Left renal cortex interstitium (tissue), 4 donors: ENCODE measurements at regions not wholly inside any gene's neighbourhood (a gene's known extent, or its start where the extent isn't known, plus 50 kb on each side); places are given as distances from the start of the nearest gene placed in this dataset.
"Not testable (repeated sequence)": the region's sequence is repeated elsewhere in the genome, so short reads cannot be mapped to it uniquely, and the experiment has no call there.

Experiments
- DNase-seq, 4 donors: peaks; one replicate each; pipeline ENCODE4 v3.0.0-alpha.2; 2013; ENCODE audit warnings: low read depth in 4 of 4, low spot score in 2 of 4, missing footprints in 1 of 4

DNA sequence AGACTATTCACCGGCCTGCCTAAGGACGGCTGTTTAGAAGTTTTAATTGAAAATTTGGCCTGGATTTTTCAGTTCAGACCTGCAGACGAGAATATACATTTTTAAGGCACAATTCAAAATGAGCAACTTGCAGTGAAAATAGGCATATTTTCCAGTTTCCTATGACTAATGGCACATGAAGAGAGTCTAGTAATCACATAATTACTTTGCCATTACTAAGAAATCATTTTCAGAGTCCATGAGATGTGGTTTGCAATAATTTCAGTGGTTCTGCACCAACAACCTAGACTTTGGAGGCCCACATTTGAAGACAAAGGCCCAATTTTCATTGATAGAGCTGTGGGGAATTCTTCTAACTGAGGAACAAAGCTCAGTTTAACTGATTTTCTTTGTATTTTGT, 205.3 kb downstream of the SOX2 start:
- DNase-seq = no peak

DNA sequence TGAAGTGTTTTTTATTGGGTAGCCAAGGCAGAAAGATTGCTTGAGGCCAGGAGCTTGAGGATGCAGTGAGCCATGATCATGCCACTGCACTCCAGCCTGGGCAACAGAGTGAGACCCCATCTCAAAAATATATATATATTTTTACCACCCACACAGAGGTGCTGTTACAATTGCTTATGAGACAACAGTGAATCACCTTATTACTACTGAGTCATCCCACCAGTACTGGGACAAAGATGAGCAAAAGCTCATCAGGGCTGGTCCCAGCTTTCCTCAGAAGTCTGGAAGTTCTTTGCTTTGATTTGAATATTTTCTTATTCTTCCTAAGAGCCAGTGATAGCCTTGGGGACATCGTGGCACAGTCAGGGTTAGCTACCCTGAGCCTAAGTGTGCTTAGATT, 207.7 kb downstream of the SOX2 start:
- DNase-seq = no peak

DNA sequence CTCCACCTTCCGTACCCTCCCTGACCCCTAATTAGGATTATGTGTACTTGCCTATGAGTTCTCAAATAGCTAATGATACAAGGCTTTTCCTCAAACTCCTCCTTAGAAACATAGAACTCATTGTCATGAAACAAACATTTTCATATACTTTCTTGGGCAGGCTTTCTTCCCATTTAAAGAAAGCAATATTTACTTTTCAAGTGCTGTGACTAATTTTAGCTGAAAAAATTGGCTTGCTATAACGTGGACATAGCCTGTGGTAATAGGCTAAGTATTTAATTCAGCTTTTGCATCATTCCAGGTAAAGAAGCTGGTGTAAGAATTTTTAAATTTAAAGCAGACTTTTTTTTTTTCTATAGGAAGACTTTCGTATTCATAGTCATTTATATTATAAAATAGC, 208.7 kb downstream of the SOX2 start:
- no peak for DNase-seq

DNA sequence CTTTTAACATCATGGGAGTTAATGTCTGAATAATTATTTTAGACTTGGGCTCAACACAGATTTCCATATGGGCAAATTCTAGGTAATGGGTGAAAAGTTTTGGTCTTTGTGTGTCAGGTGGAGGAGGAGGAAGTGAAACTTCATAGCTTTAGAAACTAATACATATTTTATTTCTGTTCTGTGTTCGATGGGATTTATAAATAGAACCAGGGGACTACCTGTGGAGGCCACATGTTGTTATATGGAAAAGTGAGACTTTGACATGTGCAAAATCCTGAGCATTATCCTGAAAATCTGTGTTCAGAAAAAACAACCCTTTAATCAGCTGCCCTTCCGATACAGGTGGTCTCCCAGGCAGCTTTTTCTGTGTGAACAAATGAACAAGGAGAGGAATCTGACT, 209.5 kb downstream of the SOX2 start:
- no peak for DNase-seq

DNA sequence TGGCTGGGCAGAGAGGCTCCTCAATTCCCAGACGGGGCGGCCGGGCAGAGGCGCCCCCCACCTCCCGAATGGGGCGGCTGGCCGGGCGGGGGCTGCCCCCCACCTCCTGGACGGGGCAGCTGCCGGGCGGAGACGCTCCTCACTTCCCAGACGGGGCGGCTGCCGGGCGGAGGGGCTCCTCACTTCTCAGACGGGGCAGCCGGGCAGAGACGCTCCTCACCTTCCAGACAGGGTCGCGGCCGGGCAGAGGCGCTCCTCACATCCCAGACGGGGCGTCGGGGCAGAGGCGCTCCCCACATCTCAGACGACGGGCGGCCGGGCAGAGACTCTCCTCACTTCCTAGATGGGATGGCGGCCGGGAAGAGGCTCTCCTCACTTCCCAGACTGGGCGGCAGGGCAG, 214.1 kb downstream of the SOX2 start:
- DNase-seq = not testable (repeated sequence)

DNA sequence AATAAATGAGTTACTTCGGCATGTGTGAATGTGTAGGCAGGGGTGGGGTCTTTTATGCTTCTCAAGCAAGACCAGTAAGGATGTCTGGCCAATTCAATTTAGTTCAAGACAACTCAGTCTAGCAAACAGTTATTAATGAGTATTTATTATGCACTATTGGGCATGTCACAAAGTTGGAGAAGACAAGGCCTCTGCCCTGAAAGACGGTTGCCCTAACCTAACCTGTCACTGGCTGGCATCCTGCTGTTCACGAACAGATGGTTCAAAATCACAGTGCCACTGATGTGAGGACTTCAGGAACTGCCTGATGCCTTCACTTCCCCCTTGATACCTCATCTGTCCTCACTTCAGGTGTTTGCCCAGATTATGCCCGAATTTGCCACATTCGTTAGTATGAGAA, 217.8 kb downstream of the SOX2 start:
- DNase-seq = no peak

DNA sequence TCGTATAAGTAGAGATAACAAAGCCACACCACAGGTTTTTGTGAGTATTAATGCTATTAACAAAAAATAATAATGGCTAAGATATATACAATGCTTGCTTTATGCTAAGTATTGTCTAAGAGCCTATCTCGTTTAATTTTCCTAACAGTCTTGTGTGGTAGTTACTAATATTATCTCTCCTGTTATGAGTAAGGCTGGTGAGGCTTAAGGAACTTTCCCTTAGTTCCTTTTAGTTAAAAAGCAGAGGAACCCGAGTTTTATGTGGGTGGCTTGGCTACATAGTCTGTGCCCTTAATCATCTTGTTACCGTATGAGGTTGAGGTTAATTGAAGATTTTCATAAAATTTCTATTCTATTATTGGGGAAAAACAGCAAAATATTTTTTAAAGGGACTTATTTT, 218.4 kb downstream of the SOX2 start:
- DNase-seq = no peak

DNA sequence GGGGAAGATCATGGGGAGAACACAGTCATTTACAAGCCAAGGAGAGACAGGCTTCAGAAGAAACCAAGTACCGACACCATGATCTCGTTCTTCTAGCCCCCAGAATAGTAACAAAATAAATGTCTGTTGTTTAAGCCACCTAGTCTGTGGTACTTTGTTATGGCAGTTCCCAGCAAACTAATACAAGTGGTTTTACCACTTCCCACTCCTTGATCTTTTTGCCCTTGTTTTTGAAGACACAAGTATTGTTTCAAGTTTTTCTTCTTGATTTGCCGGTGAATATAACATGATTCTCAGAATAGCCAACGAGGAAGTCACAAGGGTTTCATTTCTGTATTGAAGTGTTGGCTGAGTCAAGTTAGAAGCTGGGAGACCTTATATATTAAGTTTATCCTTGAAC, 220.3 kb downstream of the SOX2 start:
- DNase-seq = no peak

DNA sequence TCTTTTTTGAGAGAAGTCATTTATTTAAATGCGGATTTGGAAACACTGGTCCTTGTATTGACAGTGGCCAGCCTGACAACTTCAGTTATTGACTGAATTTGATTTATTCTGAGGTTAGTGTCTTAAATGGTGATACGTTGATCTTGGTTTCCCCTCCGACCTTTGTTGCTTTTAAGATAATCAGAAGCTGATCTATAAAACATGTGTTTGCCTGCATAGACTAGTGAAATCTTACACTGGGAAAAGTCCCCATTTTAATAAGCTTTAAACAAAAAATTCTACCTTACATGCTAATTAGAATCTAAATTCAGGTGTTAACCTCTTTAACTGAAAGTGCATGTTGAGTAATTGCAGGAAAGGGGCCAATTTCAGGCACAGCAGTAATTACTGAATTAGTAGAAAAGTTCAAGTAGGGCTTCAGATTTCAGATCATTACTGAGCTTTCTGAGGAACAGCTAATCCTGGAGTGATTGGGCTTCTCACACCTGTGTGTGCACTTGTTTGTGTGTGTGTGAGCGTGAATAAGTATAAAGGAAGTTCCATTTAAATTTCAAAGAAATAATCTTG, 221.4 kb downstream of the SOX2 start:
- no peak for DNase-seq

DNA sequence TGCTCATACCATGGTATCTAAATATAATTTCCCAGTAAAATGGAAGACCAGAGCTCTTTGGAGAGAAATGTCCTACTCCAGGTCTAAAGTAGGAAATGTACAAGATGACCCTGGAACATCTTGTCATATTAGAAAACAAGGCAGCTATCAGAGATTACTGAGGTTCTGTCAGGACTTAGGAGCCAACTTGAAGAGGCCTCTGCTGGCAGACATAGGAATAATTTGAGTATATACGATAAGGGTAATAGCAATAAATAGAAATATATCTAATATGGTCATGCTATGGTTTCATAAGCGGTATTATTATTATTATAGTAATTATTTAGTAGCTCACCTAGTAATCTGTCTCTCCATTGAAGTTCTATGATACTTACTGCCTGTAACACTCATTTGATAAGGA, 224.2 kb downstream of the SOX2 start:
- DNase-seq = no peak

DNA sequence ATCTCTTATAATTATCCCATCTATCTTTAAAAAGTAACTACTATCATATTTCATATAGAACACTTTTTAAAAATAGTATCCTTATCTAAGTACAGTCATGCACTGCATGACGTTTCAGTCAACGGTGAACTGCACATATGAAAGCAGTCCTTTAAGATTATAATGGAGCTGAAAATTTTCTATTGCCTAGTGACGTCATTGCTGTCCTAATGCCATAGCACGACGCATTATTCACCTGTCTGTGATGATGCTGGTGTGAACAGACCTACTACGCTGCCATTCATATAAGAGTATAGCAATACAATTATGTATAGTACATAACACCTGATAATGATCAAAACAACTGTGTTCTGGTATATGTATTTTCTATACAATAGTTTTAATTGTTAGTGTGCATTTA, 225.0 kb downstream of the SOX2 start:
- no peak for DNase-seq

DNA sequence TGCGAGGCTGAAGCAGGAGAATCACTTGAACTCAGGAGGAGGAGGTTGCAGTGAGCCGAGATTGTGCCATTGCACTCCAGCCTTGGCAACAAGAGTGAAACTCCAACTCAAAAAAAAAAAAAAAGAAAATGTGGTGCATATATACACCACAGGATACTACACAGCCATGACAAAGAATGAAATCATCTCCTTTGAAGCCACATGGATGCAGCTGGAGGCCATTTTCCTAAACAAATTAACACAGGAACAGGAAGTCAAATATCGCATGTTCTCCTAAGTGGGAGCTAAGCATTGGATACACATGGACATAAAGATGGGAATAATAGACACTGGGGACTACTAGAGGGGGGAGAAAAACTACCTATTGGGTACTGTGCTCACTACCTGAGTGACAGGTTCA, 226.9 kb downstream of the SOX2 start:
- DNase-seq = not testable (repeated sequence)

DNA sequence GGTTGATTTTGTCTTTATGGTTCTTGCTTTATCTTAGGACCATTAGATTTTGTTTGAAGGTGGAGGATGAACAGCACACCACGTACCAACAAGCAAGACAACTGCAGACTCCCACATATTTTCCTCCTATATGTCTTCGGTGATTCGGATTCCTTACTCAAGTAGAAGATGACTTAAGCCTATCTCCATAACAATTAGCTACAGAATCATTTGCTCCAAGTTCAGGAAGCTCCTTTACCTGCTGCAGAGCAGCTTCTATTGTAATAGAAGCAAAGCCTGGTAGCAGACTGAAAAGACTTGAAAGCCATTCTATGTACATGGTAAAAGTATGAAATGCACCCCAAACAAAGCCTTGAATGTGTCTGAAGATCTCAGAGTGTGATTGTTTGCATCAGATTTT, 229.0 kb downstream of the SOX2 start:
- no peak for DNase-seq

DNA sequence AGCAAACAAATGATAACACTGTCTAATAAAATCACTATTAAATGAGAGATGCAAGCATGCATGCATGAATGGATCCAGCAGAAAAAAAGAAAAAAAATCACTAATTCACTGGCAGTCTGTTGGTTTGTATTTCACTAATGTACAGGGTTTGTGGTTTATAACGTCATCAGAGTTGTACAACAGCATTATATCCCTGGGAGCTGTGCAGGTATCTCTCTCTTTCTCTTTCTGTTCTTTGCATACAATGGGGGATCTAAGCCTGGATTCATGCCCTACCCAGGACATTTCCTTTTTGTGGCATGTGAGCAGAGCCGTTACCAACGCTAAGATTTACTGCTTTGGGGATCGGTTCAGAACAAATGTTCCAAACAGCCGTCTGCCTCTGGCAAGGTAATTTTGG, 229.5 kb downstream of the SOX2 start:
- DNase-seq = no peak

DNA sequence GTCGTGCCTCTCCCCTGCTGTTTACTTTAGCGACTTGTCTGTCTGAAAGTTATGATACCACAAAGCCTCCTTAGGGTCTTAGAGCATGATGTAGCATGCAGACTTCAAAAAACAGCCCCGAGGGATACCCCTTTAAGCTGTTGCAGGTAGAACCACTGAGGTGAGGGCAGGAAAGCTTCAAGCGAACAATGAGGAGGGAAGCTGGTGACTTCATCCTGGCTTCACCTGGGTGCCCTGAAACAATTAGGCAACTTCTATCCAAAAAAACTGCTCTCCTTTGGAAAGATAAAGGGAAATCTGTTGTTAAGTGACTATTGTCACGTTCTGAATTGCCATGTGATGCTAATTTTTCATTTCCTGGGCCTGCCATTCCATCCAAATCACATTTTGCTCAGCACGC, 231.6 kb downstream of the SOX2 start:
- no peak for DNase-seq

DNA sequence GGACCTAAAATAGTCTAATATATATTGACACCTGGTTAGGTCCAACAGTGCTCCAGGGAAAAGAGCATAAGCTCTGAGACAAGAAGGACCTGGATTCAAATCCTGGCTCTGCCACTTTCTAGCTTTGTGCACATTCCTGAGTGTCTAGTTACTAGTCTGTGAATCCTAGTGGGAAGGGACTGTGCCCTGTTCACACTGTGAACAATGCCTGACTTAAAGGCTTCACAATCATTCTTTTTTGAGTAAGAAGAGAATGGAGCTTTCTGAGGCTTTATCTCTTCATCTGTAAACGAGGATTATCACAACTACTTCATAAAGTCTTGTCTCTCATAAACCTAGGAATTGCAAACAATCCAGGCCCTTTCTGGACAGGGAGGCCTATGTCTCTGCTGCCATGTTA, 235.9 kb downstream of the SOX2 start:
- DNase-seq = no peak

DNA sequence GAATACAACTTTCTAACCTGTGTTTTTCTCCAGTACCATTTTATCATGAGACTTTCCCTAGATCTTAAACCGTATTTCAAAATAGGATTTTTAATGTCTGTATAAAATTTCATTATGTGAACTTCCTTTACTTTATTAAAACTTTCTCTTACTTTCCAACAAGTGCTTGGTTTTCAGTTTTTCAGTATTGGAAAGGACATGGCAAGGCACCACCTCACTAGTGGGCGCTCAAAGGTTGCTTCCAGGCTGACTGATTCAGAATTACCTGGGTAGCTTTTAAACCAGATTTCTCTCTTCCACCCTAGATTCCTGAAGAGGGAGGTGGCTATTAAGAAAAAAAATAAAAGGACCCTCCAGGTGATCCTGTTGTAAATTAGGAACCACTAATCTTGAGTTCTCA, 236.6 kb downstream of the SOX2 start:
- DNase-seq = no peak

DNA sequence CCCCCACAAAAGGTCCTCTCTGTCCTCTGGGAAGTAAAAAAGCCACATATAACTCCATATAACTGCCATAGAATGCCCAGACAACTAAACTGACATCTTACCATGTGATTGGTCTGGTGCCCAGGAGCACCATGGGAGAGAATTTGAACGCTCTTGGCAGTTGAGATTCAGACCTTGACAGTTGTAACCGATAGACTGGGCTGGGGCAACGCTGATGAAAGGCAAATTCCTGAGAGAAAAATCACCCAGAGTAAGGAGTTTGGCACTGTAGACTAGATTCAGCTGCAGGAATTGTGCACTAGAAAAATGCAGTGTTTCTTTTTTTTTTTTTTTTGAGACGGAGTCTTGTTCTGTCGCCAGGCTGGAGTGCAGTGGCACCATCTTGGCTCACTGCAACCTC, 240.5 kb downstream of the SOX2 start:
- DNase-seq = no peak

DNA sequence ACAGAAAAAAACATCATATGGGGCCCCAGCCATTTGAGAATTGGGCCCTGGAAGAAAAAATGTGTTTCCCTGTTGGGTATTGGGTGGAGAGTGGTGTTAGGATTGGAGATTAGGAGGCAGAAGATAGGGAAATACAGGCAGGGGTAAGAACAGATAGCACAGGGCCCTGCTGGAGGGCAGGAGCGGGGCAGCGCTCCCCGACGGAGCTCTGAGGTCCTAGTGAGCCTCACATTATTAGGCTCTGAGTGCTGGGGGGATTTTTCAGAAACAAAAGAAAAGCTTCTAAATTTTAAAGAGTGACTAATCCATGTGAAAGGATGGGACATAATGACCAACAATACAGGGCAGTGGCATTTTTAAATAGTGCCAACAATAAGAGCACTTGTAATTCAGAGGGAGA, 241.2 kb downstream of the SOX2 start:
- DNase-seq = no peak

DNA sequence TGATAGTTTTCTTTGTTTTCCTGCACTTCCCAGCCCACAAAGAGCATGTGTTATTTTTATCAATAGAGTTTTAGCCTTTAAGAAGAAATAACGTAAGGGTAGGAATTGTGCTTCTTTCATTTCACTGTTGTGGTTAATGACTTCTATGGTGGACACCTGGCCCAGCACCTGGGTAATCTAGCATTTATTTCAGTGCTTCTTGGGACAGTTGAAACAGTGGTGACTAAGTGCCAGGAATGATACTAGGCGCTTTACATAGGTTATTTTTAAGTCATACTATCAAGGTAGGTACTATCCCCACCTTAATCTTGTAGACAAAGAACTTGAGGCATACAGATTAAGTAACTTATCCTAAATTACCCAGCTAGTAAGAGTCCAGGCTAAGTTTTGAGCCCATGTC, 243.8 kb downstream of the SOX2 start:
- no peak for DNase-seq

DNA sequence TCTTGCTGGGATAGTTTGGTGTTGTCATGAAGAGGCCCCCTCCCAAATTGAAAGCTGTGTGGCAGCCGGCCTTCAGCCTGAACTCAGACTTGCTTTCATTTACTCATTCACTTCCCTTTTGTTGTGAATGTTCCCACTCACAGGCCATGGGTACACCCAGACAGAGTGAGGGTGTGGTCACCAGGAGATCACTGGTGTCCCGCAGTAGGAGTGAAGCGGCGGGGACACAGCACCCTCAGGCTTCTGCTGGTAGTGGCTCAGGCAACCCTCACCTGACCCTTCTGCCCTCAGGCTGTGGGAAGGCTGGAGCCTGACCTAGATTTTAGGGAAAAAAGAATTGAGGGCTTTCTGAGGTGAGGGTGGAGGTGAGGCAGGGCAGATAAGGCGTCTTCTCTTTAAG, 244.4 kb downstream of the SOX2 start:
- no peak for DNase-seq

DNA sequence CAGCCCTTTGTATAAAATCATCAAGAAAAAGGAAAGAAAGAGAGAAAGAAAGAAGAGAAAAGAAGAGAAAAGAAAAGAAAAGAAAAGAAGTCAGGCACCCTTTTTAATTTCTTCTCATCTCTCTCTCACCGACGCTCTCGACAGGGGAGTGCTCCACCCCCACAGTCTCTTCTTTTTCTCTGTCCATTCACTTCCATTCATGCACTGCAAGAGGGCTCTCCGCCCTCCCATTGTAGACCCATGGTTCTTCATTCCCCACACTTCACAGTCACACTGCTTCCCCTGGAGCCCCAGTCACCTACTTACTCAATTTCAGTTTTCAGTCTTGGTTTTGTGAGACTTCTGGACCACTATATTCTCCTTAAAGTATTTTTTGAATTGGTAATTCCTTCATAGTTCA, 254.7 kb downstream of the SOX2 start:
- DNase-seq = no peak

DNA sequence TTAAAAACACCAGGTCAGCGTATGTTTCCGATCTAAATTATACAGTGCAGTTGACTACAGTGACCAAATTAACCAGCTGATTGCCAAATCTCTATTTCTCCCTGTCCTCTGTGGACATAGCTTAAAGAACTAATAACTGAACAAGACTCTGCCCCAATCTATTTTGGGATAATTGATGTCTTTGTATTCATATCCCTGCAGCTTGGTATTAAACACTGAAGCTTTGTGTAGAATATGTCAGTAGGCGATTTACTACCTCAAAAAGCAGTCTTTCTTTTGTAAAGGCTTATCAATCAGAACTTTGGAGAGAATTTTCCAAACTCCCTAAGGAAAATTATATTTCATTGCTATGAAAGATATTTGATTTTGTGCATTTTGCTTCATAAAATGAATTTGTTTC, 258.2 kb downstream of the SOX2 start:
- no peak for DNase-seq

DNA sequence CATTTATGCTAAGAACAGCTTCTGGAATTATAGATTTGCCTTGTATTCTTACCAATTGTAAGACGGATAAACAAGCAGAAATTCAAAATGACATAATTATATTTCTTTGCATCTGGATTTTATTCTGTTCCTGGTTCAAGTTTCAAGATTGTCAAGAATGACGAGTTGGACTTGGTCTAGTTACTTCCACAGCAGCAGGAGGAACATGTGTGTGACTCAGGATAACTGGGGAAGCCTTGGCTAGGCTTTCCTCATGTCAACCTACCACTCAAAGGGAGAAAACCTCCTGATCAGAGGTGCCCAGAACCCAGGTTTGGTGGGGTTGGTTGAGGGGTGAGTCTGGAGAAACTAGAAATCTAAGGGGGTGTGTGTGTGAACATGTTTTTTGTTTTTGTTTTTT, 259.7 kb downstream of the SOX2 start:
- DNase-seq = no peak
